WTC11 (cell line): ENCODE measurements at regions not wholly inside any gene's neighbourhood (a gene's known extent, or its start where the extent isn't known, plus 50 kb on each side); places are given as distances from the start of the nearest gene placed in this dataset.

Experiments
- ATAC-seq: fragments of 200-7000 bp; cut with Tn5 transposase; 2 replicates; pipeline ENCODE4 v1.10.0; 2021; ENCODE audit warnings: mild to moderate bottlenecking, moderate library complexity
- CTCF ChIA-PET: fragments of 300-600 bp; sonication (Branson Sonifier 250); formaldehyde crosslinking; loops from one replicate; lab custom pipeline; 2021; ENCODE audit warnings: antibody characterized with exemption; lab: Charles Lee
- POLR2A ChIA-PET: fragments of 350-600 bp; sonication (Branson Sonifier 250); formaldehyde crosslinking; loops from one replicate; lab custom pipeline; 2021; ENCODE audit warnings: antibody characterized with exemption; lab: Charles Lee
- DNase-seq: peaks from one replicate; pipeline ENCODE4 v3.0.0; 2021; ENCODE audit warnings: low spot score
- H3K27ac Mint-ChIP-seq: 2 replicates; pipeline ENCODE4 v1.8.0; 2021; ENCODE audit warnings: mixed read lengths
- H3K27me3 Mint-ChIP-seq: 2 replicates; pipeline ENCODE4 v1.8.0; 2021; ENCODE audit warnings: low read depth, mild to moderate bottlenecking, moderate library complexity, mixed read lengths
- H3K36me3 Mint-ChIP-seq: 2 replicates; pipeline ENCODE4 v1.8.0; 2021; ENCODE audit warnings: mixed read lengths
- H3K4me1 Mint-ChIP-seq: 2 replicates; pipeline ENCODE4 v1.8.0; 2022; ENCODE audit warnings: mixed read lengths
- H3K4me3 Mint-ChIP-seq: 2 replicates; pipeline ENCODE4 v1.8.0; 2021; ENCODE audit warnings: mild to moderate bottlenecking, moderate library complexity, mixed read lengths
- H3K9me3 Mint-ChIP-seq: 2 replicates; pipeline ENCODE4 v1.8.0; 2021; ENCODE audit warnings: mixed read lengths
- ATF1 ChIP-seq: sonication (generic); formaldehyde crosslinking; IDR thresholded peaks from 2 replicates; pipeline ENCODE4 v1.8.1; 2023; ENCODE audit warnings: mild to moderate bottlenecking, moderate library complexity, missing genetic modification reagents
- EMX1 ChIP-seq: fragments of 250-450 bp; sonication (Bioruptor Pico); IDR thresholded peaks from 2 replicates; pipeline ENCODE4 v1.8.0; 2021; ENCODE audit warnings: mild to moderate bottlenecking
- FOXK1 ChIP-seq: sonication (generic); formaldehyde crosslinking; IDR thresholded peaks from 2 replicates; pipeline ENCODE4 v1.8.0; 2022; ENCODE audit warnings: mild to moderate bottlenecking, moderate library complexity, missing genetic modification reagents
- FOXP1 ChIP-seq: sonication (generic); formaldehyde crosslinking; IDR thresholded peaks from 2 replicates; pipeline ENCODE4 v1.8.0; 2022; ENCODE audit warnings: missing genetic modification reagents, mild to moderate bottlenecking, moderate library complexity, borderline replicate concordance
- HMGA2 ChIP-seq: fragments of 250-450 bp; sonication (Bioruptor Pico); IDR thresholded peaks from 2 replicates; pipeline ENCODE4 v1.4.0; 2021; ENCODE audit warnings: mild to moderate bottlenecking, moderate library complexity
- NFATC4 ChIP-seq: fragments of 250-450 bp; sonication (Bioruptor Pico); IDR thresholded peaks from 2 replicates; pipeline ENCODE4 v1.9.0; 2021; ENCODE audit warnings: mild to moderate bottlenecking
- NFE2L1 ChIP-seq: sonication (generic); formaldehyde crosslinking; IDR thresholded peaks from 2 replicates; pipeline ENCODE4 v1.8.1; 2023; ENCODE audit warnings: missing genetic modification reagents
- SOX15 ChIP-seq: fragments of 250-450 bp; sonication (Bioruptor Pico); IDR thresholded peaks from 2 replicates; pipeline ENCODE4 v1.9.0; 2021; ENCODE audit warnings: mild to moderate bottlenecking
- TEAD4 ChIP-seq: sonication (generic); formaldehyde crosslinking; IDR thresholded peaks from 2 replicates; pipeline ENCODE4 v1.8.0; 2022; ENCODE audit warnings: mild to moderate bottlenecking, missing genetic modification reagents
- ZNF121 ChIP-seq: sonication (generic); formaldehyde crosslinking; IDR thresholded peaks from 2 replicates; pipeline ENCODE4 v1.8.0; 2023; ENCODE audit warnings: missing genetic modification reagents
- ZNF232 ChIP-seq: sonication (generic); formaldehyde crosslinking; IDR thresholded peaks from 2 replicates; pipeline ENCODE4 v1.8.0; 2022; ENCODE audit warnings: mild to moderate bottlenecking, missing genetic modification reagents
- ZNF317 ChIP-seq: sonication (generic); formaldehyde crosslinking; IDR thresholded peaks from 2 replicates; pipeline ENCODE4 v1.8.1; 2023; ENCODE audit warnings: low read depth, mild to moderate bottlenecking, moderate library complexity, missing genetic modification reagents, borderline replicate concordance
- ZNF416 ChIP-seq: fragments of 250-450 bp; sonication (Bioruptor Pico); IDR thresholded peaks from 2 replicates; pipeline ENCODE4 v1.9.0; 2021; ENCODE audit warnings: mild to moderate bottlenecking, inconsistent platforms
- ZNF671 ChIP-seq: fragments of 250-450 bp; sonication (Bioruptor Pico); IDR thresholded peaks from 2 replicates; pipeline ENCODE4 v1.8.0; 2021; ENCODE audit warnings: mild to moderate bottlenecking
- TF ChIP-seq, protein P1 (sequence below): sonication (generic); formaldehyde crosslinking; IDR thresholded peaks from 2 replicates; pipeline ENCODE4 v1.8.0; 2022; ENCODE audit warnings: missing genetic modification reagents
- TF ChIP-seq, protein P2 (sequence below): fragments of 250-450 bp; sonication (Bioruptor Pico); IDR thresholded peaks from 2 replicates; pipeline ENCODE4 v1.9.0; 2021; ENCODE audit warnings: mild to moderate bottlenecking, borderline replicate concordance
- TF ChIP-seq, protein P3 (sequence below): fragments of 250-450 bp; sonication (Bioruptor Pico); IDR thresholded peaks from 2 replicates; pipeline ENCODE4 v1.9.0; 2021; ENCODE audit warnings: mild to moderate bottlenecking
- TF ChIP-seq, protein P4 (sequence below): fragments of 250-450 bp; sonication (Bioruptor Pico); IDR thresholded peaks from 2 replicates; pipeline ENCODE4 v1.9.0; 2021; ENCODE audit warnings: moderate library complexity, mild to moderate bottlenecking, inconsistent platforms, borderline replicate concordance
- TF ChIP-seq, protein P5 (sequence below): fragments of 250-450 bp; sonication (Bioruptor Pico); IDR thresholded peaks from 2 replicates; pipeline ENCODE4 v1.9.0; 2021; ENCODE audit warnings: mild to moderate bottlenecking
- TF ChIP-seq, protein P6 (sequence below): sonication (generic); formaldehyde crosslinking; IDR thresholded peaks from 2 replicates; pipeline ENCODE4 v1.8.1; 2022; ENCODE audit warnings: low read depth, missing genetic modification reagents, borderline replicate concordance

DNA sequence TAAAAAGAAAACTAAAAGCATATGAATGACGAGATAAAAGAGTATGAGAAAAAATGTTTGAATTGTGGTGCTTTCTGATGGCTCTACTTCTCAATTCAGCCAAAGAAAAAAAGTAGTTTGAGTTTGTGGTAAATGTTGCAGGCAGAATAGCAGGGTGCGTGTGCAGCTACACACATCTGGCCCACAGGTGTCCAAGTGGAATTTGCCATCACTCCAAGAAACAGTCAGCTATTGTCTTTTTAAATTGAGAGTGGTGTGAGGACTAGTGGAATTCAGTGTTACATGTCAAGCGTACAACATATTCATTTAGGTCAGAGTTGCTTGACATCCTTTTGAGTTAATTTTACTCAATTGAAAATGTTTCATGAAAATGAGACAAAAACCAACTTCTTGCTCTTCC is 424.8 kb upstream of the MAD2L1 start (continued):
- TF ChIP-seq, protein P1, sequence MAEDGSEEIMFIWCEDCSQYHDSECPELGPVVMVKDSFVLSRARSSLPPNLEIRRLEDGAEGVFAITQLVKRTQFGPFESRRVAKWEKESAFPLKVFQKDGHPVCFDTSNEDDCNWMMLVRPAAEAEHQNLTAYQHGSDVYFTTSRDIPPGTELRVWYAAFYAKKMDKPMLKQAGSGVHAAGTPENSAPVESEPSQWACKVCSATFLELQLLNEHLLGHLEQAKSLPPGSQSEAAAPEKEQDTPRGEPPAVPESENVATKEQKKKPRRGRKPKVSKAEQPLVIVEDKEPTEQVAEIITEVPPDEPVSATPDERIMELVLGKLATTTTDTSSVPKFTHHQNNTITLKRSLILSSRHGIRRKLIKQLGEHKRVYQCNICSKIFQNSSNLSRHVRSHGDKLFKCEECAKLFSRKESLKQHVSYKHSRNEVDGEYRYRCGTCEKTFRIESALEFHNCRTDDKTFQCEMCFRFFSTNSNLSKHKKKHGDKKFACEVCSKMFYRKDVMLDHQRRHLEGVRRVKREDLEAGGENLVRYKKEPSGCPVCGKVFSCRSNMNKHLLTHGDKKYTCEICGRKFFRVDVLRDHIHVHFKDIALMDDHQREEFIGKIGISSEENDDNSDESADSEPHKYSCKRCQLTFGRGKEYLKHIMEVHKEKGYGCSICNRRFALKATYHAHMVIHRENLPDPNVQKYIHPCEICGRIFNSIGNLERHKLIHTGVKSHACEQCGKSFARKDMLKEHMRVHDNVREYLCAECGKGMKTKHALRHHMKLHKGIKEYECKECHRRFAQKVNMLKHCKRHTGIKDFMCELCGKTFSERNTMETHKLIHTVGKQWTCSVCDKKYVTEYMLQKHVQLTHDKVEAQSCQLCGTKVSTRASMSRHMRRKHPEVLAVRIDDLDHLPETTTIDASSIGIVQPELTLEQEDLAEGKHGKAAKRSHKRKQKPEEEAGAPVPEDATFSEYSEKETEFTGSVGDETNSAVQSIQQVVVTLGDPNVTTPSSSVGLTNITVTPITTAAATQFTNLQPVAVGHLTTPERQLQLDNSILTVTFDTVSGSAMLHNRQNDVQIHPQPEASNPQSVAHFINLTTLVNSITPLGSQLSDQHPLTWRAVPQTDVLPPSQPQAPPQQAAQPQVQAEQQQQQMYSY, result no peak
- TF ChIP-seq, protein P2, sequence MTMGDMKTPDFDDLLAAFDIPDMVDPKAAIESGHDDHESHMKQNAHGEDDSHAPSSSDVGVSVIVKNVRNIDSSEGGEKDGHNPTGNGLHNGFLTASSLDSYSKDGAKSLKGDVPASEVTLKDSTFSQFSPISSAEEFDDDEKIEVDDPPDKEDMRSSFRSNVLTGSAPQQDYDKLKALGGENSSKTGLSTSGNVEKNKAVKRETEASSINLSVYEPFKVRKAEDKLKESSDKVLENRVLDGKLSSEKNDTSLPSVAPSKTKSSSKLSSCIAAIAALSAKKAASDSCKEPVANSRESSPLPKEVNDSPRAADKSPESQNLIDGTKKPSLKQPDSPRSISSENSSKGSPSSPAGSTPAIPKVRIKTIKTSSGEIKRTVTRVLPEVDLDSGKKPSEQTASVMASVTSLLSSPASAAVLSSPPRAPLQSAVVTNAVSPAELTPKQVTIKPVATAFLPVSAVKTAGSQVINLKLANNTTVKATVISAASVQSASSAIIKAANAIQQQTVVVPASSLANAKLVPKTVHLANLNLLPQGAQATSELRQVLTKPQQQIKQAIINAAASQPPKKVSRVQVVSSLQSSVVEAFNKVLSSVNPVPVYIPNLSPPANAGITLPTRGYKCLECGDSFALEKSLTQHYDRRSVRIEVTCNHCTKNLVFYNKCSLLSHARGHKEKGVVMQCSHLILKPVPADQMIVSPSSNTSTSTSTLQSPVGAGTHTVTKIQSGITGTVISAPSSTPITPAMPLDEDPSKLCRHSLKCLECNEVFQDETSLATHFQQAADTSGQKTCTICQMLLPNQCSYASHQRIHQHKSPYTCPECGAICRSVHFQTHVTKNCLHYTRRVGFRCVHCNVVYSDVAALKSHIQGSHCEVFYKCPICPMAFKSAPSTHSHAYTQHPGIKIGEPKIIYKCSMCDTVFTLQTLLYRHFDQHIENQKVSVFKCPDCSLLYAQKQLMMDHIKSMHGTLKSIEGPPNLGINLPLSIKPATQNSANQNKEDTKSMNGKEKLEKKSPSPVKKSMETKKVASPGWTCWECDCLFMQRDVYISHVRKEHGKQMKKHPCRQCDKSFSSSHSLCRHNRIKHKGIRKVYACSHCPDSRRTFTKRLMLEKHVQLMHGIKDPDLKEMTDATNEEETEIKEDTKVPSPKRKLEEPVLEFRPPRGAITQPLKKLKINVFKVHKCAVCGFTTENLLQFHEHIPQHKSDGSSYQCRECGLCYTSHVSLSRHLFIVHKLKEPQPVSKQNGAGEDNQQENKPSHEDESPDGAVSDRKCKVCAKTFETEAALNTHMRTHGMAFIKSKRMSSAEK (CRISPR knock-in tag), result no peak
- no peak for TF ChIP-seq FOXK1 (CRISPR knock-in tag)
- TF ChIP-seq EMX1 (CRISPR knock-in tag), result no peak
- TF ChIP-seq HMGA2, result no peak
- TF ChIP-seq, protein P3, sequence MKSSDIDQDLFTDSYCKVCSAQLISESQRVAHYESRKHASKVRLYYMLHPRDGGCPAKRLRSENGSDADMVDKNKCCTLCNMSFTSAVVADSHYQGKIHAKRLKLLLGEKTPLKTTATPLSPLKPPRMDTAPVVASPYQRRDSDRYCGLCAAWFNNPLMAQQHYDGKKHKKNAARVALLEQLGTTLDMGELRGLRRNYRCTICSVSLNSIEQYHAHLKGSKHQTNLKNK (CRISPR knock-in tag), result no peak
- TF ChIP-seq ZNF232 (CRISPR knock-in tag), result no peak

DNA sequence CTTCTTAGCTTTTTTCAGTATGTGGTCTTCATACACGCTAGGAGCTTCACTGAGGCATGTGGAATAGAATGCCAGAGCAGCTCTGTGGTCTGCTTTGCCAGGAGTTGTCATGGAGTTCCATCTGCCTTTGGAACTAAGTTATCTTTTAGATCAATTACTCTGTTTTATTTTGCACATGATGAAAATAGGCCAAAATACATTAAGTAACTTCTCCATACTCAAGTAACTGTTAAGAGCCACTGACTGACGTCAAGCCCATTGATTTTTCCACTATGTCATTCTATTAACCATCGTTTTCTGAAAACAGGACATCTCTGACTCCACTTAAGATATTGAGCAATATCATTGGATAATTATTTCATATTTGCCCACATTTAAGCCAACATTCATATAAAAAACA is 415.1 kb upstream of the MAD2L1 start:
- H3K4me3 Mint-ChIP-seq, result no peak overlapping the region
- POLR2A ChIA-PET, result no interaction called here
- no peaks in the 10 kb centered on the region for H3K4me1 Mint-ChIP-seq
- CTCF ChIA-PET, result no interaction called here
- DNase-seq (no peak), ATAC-seq (no peak)
- no peak overlapping the region for H3K27ac Mint-ChIP-seq
- no peaks in the 10 kb centered on the region for H3K9me3 Mint-ChIP-seq
- TF ChIP-seq, protein P4, sequence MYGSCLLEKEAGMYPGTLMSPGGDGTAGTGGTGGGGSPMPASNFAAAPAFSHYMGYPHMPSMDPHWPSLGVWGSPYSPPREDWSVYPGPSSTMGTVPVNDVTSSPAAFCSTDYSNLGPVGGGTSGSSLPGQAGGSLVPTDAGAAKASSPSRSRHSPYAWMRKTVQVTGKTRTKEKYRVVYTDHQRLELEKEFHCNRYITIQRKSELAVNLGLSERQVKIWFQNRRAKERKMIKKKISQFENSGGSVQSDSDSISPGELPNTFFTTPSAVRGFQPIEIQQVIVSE, result no peak
- no peaks in the 10 kb centered on the region for H3K27me3 Mint-ChIP-seq
- no peaks in the 10 kb centered on the region for H3K36me3 Mint-ChIP-seq

DNA sequence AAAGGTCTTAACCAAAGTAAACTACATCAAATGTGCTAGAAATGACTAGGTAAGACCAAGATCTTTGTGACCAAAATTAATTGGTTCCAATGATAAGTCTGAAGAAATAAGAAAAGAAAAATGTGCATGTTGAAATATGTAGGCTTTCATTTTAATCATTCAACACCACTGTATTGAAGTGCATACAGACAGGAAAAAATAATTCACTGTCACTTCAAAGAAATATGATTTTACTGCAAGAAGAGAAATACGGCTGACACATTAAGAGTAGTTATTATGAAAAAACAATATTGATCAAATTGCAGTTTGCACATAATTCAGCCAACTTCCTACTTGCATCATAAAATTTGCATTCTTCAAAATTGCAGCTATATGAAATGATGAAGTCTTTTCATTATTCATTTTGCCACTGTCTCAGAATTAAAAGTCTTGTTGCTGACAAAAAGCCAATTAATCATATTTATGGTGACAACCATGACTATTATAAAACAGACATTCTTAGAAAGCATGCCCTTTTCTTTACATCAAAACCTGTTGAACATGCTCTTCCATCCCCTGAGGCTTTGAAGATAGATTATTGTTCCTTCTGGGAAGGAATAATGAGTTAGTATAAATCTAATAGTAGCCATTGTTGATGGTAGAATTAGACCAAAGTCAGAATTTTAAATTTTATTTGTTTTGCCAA is 405.9 kb upstream of the MAD2L1 start:
- DNase-seq, result no peak
- POLR2A ChIA-PET, result no interaction called here
- no peak for ATAC-seq
- no peaks in the 10 kb centered on the region for H3K27me3 Mint-ChIP-seq
- CTCF ChIA-PET, result no interaction called here
- no peak overlapping the region for H3K4me3 Mint-ChIP-seq
- H3K27ac Mint-ChIP-seq, result no peak overlapping the region
- no peaks in the 10 kb centered on the region for H3K9me3 Mint-ChIP-seq
- H3K4me1 Mint-ChIP-seq, result no peaks in the 10 kb centered on the region; the same call in 1 of the 2 replicates
- no peaks in the 10 kb centered on the region for H3K36me3 Mint-ChIP-seq
- TF ChIP-seq, protein P5, sequence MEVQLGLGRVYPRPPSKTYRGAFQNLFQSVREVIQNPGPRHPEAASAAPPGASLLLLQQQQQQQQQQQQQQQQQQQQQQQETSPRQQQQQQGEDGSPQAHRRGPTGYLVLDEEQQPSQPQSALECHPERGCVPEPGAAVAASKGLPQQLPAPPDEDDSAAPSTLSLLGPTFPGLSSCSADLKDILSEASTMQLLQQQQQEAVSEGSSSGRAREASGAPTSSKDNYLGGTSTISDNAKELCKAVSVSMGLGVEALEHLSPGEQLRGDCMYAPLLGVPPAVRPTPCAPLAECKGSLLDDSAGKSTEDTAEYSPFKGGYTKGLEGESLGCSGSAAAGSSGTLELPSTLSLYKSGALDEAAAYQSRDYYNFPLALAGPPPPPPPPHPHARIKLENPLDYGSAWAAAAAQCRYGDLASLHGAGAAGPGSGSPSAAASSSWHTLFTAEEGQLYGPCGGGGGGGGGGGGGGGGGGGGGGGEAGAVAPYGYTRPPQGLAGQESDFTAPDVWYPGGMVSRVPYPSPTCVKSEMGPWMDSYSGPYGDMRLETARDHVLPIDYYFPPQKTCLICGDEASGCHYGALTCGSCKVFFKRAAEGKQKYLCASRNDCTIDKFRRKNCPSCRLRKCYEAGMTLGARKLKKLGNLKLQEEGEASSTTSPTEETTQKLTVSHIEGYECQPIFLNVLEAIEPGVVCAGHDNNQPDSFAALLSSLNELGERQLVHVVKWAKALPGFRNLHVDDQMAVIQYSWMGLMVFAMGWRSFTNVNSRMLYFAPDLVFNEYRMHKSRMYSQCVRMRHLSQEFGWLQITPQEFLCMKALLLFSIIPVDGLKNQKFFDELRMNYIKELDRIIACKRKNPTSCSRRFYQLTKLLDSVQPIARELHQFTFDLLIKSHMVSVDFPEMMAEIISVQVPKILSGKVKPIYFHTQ (CRISPR knock-in tag), result no peak
- TF ChIP-seq ATF1 (no peak), ZNF416 (CRISPR knock-in tag) (no peak), NFE2L1 (CRISPR knock-in tag) (no peak), FOXP1 (no peak), NFATC4 (CRISPR knock-in tag) (no peak), ZNF121 (CRISPR knock-in tag) (no peak), ZNF317 (no peak), TEAD4 (no peak), SOX15 (no peak), ZNF671 (CRISPR knock-in tag) (no peak)
- TF ChIP-seq, protein P6, sequence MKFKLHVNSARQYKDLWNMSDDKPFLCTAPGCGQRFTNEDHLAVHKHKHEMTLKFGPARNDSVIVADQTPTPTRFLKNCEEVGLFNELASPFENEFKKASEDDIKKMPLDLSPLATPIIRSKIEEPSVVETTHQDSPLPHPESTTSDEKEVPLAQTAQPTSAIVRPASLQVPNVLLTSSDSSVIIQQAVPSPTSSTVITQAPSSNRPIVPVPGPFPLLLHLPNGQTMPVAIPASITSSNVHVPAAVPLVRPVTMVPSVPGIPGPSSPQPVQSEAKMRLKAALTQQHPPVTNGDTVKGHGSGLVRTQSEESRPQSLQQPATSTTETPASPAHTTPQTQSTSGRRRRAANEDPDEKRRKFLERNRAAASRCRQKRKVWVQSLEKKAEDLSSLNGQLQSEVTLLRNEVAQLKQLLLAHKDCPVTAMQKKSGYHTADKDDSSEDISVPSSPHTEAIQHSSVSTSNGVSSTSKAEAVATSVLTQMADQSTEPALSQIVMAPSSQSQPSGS, result no peak
